ACHN (cell line): ENCODE measurements at regions not wholly inside any gene's neighbourhood (a gene's known extent, or its start where the extent isn't known, plus 50 kb on each side); places are given as distances from the start of the nearest gene placed in this dataset.

Experiments used
- DNase-seq: peaks from one replicate; pipeline ENCODE4 v3.0.0-alpha.2; 2015
- in situ Hi-C: cut with HindIII; loops from 2 replicates; pipeline ENCODE4 v1.10.0; 2017; ENCODE audit warnings: low sequenced_read_pairs, low pct_ligation_motif_present, low pct_unique_long_range_greater_than_20kb

DNA sequence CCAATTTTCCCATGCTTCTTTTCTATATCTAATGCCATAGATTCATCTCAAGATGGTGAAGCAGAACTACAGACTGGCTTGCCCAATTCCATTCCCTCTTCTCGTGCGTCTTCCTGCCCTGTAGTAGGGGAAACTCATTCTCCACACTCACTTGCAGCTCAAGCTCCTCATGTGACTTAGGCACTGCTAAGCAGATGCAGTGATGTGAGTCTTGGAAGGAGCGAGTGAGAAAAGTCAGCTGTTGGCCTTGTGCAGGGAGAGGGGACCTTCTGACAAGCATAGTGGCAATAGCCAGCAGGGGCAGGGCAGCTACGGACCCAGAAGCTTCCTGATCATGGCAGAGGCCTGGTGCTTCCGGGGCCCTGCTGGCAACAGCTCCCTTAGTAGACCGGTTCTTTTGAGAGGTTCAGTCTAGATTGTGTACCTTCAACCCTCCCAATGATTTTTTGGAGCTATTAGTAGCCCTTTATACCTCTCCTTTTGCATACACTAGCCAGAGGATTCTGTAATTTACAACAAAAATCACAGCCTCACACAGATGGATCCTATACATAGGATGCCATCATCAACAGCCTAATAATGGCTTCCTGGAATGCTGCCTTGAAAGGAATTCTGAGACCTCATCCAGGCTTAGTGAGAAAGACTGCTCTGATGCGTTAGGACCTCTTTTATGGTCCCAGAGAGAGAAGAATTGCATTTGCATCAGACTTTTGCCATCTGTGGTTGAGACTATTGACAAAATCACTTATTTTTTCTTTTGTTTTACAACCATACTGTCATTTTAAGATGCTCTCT, 121.5 kb upstream of the RIPOR2 start:
- in situ Hi-C loops: no loop called here
- no peak for DNase-seq

DNA sequence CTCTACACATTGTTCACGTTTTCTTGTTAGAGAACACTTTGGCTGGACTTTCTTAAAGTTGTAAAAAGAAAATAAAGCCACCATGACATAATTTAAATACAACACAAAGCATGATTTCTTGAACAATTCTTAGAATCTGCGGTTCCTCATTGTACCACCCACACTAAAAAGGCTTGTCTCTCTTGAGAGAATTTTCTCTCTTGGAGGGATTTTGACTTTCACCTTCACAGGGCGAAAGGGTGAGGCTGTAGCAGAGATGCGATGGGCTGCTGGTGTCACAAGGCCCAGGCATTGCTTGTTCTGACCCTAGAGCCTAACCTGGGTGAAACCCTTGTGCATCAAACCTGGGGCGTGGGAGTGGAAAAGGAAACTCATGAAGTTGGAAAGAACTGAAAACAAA, 122.7 kb upstream of the RIPOR2 start:
- in situ Hi-C loops: no loop called here
- no peak for DNase-seq

DNA sequence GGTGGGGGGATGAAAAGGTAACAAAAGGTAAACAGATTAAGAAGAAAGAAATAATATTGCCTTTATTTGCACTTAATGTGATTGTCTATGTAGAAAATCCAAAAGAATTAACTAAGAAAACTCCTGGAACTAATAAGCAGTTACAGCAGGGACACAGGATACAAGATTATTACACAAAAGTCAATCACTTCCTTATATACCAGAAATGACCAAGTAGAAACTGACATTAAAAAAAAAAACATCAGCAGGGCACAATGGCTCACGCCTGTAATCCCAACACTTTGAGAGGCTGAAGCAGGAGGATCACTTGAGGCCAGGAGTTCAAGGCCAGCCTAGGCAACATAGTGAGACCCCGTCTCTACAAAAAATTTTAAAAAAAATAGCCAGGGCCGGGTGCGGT, 123.2 kb upstream of the RIPOR2 start:
- DNase-seq: no peak
- in situ Hi-C loops: no loop called here

DNA sequence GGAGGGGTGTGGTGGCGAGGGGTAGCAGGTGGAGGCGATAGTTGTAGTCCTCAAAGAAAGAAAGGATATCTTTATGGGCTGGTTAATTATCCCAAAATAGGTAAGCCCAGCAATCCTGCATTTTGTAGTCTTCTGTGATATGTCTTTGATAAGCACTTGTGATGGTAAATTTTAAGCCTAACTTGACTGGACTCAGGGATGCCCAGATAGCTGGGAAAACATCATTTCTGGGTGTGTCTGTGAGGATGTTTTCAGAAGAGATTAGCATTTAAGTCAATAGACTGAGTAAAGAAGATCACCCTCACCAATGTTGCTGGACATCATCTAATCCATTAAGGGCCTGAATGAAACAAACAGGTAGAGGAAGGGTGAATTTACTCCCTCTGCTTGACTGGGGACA, 124.8 kb upstream of the RIPOR2 start:
- in situ Hi-C loops: no loop called here
- no peak for DNase-seq

DNA sequence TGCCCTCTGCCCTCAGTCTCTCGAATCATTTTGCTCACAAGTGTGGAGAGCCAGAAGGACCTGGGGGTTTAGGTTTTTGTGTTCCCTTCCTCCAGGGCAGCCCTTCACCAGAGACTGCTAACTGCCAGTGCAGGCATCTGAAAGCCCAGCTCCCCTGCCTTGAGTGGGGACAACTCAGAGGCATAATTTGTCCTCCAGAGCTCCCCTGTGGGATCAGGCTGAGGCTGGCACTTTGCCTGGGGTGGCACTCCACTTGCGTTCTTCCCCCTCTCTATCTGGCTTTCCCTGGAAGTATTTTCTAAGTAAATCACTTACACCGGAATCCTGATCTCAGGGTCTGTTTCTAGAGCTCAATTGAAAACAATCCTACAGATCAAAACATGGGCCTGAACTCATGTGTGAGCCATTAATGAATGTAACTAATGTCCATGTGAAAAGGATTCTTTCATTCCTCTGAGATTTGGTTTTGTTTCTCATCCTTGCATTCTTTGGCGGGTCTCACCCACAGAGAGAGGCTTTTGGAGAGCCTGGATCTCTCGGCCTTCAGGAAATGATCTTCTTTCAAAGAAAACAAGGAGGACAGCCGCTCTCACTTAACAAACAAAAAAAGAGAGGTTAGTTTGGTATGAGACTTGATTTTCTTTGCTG, 125.7 kb upstream of the RIPOR2 start:
- DNase-seq: no peak
- in situ Hi-C loops: no loop called here

DNA sequence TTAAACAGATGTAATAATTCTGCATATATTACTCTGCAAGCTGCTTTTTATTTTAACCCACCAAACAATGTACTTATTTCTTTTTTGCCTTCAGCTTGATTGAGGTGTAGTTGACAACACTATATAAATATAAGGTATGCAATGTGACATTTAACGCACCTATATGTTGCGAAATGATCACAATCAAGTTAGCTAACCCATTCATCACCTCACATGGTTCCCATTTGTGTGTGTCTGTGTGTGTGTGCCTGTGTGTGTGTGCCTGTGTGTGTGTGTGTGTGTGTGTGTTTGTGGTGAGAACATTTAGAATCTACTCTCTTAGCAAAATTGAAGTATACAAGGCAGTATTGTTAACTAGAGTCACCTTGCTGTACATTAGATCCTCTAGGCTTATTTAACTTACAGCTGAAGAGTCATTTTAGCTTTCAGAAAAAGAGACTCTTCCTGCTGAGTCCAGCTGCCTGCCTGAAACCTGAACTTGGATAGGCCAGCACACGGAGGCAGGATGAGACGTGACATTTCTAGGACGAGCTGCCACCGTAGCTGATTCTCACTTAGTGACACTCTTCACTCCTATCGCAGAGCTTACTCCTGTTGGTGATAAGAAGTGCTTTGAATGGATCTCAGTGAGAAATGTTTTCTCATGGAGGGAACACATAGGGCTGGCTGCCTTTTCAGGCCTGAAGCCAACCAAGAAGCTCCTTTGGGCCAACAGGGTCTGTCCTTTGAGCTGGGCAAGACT, 126.5 kb upstream of the RIPOR2 start:
- in situ Hi-C loops: no loop called here
- no peak for DNase-seq

DNA sequence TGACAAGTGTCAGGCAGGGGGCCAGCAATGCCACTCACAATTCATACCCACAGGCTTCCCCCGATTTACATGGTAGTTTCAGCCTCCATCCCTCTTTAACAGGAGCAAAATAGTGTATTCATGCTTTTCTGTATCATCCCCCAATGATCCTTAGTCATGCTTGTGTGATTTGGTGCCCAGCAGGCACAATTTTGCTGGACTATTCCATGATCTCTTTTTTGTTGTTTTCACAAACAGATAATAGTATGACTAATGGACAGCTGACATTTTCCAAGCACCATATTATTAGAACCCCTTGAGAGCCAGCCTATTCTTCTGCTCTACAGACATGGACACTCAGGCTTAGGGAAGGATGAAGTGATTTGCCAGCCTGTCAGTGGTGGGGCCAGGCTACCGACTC, 128.2 kb upstream of the RIPOR2 start:
- no peak for DNase-seq
- in situ Hi-C loops: no loop called here

DNA sequence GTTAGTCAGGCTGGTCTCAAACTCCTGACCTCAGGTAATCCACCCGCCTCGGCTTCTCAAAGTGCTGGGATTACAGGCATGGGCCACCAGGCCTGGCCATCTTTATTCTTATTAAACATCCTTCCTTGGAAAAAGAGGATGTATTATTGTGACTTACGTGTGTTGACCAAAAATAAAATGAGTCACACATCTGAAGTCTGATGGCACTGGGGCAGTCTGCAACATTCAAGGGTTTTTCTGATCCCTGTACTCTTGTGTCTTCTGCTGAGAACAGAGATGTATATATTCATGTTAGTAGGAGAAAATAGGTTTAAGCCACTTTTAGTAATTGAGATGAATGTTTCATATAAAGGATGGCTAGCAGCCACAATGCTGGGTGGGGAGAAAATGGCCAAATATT, 129.9 kb upstream of the RIPOR2 start:
- in situ Hi-C loops: no loop called here
- DNase-seq: no peak

DNA sequence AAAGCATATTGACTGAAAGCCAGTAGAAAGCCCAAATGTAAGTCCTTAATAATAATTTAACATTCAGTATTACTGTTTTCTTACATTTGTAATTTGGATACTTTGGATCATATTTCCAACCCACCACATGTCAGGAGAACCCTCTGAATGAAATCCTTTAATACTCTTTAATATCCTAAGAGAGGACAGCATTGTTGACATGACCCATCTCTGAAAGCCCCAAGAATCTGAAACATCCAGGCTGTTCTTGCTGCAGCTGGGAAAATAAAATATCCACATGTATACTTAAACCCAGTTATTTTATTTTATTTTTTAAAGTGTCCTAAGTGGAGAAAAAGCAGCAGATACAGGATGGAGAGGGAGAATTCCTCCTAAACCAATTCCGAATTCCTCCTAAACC, 130.8 kb upstream of the RIPOR2 start:
- in situ Hi-C loops: no loop called here
- DNase-seq: no peak

DNA sequence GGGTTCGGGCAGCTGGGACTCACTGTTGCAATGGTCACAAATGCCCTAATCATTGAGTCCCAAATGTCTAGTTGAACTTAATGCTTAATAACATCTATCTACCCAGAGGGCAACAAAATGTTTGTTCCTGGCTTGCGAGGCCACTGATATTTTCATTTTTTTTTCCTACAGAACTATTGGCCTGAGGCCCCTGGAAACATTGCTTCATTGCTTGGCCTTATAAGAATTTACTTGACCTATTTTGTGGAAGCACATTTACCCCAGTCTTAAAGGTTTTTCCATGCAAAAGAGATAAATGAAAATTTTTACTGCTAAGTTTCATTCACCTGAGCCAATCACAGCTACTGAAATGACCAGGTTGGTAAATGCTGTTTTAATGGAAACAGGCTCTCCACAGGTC, 133.1 kb upstream of the RIPOR2 start:
- in situ Hi-C loops: no loop called here

DNA sequence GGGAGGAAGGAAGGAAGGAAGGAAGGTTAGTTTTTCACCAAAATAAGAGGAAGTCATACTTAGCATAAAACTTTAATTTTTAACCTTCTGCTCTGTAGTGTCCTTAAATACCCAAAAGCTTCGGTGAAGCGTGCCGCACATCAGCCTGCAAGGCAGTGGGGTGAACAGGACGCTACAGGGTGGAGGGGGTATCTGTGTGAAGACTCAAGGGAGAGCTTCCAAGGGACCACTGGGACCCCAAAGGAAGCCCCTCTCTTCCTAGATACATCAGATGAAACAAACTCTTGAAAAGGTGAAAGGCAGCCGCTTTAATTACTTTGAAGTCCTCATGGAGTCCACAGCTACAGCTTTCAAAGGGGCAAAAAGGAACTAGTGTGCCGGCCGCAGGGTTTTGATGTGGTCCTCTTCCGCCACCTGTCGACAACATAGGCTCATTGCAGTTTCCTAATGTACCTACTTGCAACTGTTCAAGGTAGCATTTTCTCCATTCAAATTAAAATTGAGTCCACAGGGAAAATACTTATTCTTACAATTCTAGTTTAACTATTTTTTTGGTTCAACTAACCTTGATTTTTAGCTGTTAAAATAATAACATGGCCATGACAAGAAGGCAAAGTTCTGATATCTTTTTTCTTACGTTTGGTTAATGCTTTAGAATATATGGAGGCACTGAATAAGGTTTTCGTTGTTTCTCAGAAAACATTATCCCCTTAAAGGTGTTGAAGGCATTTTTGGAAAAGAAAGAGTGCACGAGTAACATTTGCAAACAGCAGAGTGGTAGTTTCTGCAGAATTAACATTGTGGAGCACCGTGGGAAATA, 135.0 kb upstream of the RIPOR2 start:
- in situ Hi-C loops: no loop called here
- peak; percentile 70 for DNase-seq

More for the DNA sequence above, 133.1 kb upstream of the RIPOR2 start:
- DNase-seq: no peak

DNA sequence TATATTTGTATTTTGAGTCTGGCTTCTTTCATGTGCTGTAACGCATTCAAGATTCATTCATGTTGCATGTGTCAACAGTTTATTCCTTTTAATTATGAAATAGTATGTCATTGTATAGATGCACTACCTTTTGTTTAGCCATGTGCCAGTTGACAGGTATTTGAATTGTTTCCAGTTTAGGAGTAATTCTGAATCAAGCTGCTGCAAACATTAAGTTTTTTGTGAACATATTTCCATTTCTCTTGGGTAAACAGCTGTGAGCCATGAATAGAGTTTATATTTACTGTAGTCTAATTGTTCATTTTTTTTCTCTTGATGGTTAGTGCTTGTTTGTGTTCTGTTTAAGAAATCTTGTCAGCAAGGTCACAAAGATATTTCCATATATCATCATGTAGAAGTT, 142.4 kb upstream of the RIPOR2 start:
- in situ Hi-C loops: loop anchor here (25.0 kb wide), 1 partner anchor 491 kb away; no protein-coding TSS in a partner anchor
- no peak for DNase-seq

DNA sequence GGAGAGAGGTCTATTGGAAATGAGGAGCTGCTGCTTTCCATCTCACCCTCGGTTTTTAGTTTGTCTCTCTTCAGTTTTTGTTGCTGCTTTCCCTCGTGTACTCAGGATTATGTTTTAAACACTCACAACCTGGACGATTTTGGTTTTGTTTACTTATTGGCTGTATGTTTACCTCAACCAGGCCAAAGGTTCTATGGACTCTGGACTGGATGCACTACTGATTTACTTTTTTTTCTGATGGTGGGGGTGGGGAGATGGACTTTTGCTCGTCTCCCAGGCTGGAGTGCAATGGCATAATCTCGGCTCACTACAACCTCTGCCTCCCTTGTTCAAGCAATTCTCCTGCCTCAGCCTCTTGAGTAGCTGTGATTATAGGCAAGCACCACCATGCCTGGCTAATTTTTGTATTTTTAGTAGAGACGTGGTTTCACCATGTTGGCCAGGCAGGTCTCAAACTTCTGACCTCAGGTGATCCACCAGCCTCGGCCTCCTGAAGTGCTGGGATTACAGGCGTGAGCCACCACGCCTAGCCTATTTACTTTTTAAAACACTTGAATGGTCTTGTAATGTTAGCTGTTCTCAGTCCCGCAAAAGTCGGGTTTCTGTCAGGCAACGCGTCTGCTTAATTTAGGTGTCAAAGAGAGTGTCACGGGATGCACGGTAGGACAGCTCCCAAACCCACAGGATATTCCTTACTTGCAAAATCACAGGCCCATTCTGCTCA, 148.2 kb upstream of the RIPOR2 start:
- no peak for DNase-seq
- in situ Hi-C loops: loop anchor here (25.0 kb wide), 1 partner anchor 497 kb away; no protein-coding TSS in a partner anchor

DNA sequence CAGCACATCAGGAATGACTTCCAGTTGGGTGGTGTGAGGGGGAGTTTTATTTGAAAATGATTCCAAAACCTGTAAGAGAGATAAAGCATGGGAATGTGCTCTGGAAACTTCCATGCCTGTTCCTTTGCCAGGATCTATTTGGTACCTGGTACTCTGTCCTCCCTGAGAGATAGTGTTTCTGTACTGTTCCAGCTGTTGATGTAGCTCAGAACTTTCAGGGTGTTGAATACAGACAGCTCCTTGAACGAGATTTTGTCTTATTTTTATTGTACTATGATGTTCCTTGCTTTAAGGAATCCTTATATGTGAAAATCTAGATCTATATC, 148.7 kb upstream of the RIPOR2 start:
- in situ Hi-C loops: loop anchor here (25.0 kb wide), 1 partner anchor 497 kb away; no protein-coding TSS in a partner anchor
- no peak for DNase-seq

DNA sequence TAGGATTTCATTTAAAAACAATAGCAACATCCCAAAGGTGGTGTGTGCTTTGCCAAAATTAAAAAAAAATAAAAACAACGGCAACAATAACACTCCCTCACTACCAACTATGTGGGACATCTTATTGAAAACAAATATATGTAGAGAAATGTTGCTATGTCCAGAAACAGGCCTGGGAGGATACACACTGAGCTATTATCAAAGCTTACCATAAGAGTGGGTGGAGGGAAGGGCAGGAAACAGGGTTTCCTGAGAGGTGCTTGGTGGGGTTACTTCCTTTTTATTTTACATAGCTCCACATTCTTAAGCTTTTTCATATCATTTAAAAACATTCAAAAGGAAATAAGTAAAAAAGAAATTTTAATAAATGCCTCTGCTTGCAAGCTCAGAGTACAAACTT, 150.0 kb upstream of the RIPOR2 start:
- DNase-seq: no peak
- in situ Hi-C loops: loop anchor here (25.0 kb wide), 1 partner anchor 498 kb away; no protein-coding TSS in a partner anchor

DNA sequence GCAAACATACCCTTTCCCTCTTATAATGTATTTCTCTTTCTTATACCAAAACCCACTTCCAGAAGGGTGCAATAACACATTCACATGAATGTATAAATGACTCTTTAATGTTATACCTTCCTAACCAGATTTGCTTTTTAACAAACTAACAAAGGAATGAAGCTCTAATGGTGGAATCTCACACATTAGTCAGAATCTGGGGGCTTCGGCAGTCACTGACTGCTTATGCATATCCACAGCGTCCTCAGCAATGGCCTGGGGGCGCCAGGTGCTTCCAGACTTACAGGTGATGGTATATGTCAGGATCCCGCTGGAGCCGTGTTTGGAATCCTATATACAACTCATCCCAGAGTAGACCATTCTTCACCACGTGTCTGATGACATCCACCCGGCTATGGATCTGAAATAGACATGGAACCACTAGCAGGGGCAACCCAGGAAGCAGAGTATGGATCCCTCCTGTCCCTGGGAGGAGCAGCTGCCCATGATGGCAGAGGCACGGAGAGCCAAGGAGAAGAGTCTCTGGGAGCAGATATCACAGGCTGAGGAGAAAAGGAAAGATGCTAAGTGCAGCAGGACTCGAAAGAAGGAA, 150.8 kb upstream of the RIPOR2 start:
- DNase-seq: no peak
- in situ Hi-C loops: loop anchor here (25.0 kb wide), 1 partner anchor 499 kb away; no protein-coding TSS in a partner anchor

DNA sequence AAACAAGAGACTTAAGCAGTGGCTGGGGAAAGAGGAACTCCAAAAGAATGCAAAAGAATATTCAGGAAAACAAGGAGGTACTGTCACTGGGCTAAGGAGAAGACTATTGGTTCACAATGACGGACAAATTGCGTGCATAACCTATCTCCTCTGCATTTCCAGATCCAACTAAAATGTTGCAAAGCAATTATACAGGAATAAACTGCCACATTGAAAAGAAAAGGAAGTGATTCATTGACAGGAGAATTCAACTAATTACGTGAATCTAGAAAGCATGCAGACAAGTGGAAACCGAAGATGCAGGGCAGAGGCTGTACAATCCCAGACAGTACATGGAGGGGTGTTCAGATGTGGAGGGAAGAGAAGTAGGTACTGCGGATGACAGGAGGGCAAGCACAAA, 152.8 kb upstream of the RIPOR2 start:
- no peak for DNase-seq
- in situ Hi-C loops: loop anchor here (25.0 kb wide), 1 partner anchor 501 kb away; no protein-coding TSS in a partner anchor

DNA sequence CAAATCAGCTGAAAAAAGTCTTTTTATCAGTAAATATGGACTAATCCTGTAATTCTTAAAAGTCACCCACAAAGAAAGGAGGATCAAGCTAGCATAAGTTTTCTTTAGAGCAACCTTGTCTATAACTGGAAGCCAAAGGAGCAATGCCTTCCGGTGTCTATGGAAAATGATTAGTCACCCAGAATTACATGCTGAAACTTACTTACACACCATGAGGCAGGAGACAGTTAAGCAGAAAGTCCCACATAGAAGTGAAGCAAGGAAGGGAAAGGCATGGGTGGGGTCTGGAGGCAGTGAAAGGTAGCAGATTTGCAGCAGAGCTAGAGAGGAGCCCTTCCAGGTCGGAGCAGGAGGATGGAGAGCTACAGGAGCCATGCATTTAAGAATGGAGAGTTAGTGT, 153.7 kb upstream of the RIPOR2 start:
- no peak for DNase-seq
- in situ Hi-C loops: loop anchor here (25.0 kb wide), 1 partner anchor 502 kb away; no protein-coding TSS in a partner anchor
